OCI-LY3 (cell line): ENCODE measurements at regions not wholly inside any gene's neighbourhood (a gene's known extent, or its start where the extent isn't known, plus 50 kb on each side); places are given as distances from the start of the nearest gene placed in this dataset.

Experiments used
- EZH2phosphoT487 ChIP-seq: fragments of 200-600 bp; shearing (Covaris generic); IDR thresholded peaks from 2 replicates; pipeline ENCODE4 v1.6.1; 2018; ENCODE audit warnings: antibody characterized with exemption, mixed run types, low read depth
- TF ChIP-seq, protein P1 (sequence below): fragments of 200-600, 300-600 bp; sonication (generic); IDR thresholded peaks from 2 replicates; pipeline ENCODE4 v1.5.1; 2014; ENCODE audit warnings: antibody characterized with exemption, low read length, low read depth

DNA sequence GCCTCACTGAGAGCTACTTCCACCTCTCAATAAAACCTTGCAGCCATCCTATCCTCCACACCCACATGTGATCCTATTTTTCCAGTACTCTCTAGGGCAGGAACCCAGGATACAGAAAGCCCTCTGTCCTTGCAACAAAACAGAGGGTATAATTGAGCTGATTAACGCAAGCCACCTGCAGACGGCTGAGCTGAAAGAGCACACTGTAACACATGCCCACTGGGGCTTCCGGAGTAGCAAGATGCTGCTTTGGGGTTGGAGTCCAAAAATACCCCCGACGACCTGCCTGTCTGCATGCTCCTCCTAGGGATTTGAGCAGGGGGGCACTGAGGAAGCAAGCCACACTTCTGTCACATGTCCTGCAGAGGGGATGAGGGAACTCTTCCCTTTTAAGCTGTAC, 401.1 kb upstream of the FOXG1 start:
- TF ChIP-seq, protein P1, sequence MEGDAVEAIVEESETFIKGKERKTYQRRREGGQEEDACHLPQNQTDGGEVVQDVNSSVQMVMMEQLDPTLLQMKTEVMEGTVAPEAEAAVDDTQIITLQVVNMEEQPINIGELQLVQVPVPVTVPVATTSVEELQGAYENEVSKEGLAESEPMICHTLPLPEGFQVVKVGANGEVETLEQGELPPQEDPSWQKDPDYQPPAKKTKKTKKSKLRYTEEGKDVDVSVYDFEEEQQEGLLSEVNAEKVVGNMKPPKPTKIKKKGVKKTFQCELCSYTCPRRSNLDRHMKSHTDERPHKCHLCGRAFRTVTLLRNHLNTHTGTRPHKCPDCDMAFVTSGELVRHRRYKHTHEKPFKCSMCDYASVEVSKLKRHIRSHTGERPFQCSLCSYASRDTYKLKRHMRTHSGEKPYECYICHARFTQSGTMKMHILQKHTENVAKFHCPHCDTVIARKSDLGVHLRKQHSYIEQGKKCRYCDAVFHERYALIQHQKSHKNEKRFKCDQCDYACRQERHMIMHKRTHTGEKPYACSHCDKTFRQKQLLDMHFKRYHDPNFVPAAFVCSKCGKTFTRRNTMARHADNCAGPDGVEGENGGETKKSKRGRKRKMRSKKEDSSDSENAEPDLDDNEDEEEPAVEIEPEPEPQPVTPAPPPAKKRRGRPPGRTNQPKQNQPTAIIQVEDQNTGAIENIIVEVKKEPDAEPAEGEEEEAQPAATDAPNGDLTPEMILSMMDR, result no peak
- no peak for TF ChIP-seq EZH2phosphoT487
